HG03469 (cell line): ENCODE measurements at regions not wholly inside any gene's neighbourhood (a gene's known extent, or its start where the extent isn't known, plus 50 kb on each side); places are given as distances from the start of the nearest gene placed in this dataset.
"Not testable (repeated sequence)": the region's sequence is repeated elsewhere in the genome, so short reads cannot be mapped to it uniquely, and the experiment has no call there.

Experiments used
- ATAC-seq: cut with Tn5 transposase; IDR thresholded peaks from one replicate; pipeline ENCODE4 v1.9.1; 2021; ENCODE audit warnings: mild to moderate bottlenecking, moderate library complexity, moderate number of reproducible peaks; ENCODE audit not compliant: unreplicated experiment

GRCh38 chr4:20196476-20196875, 55.2 kb upstream of the SLIT2 start:
- ATAC-seq, result no peak

- no peak for ATAC-seq
Observed at GRCh38 chr4:20195071-20195885, 56.4 kb upstream of the SLIT2 start.

GRCh38 chr4:20194123-20195013, 57.3 kb upstream of the SLIT2 start:
- no peak for ATAC-seq

- ATAC-seq, result no peak
Observed at GRCh38 chr4:20193141-20193936, 58.4 kb upstream of the SLIT2 start.

- ATAC-seq, result no peak
Observed at GRCh38 chr4:20192736-20193135, 59.0 kb upstream of the SLIT2 start.

GRCh38 chr4:20185103-20185502, 66.6 kb upstream of the SLIT2 start:
- ATAC-seq, result no peak

- ATAC-seq, result not testable (repeated sequence)
Observed at GRCh38 chr4:20183131-20183530, 68.6 kb upstream of the SLIT2 start.

- no peak for ATAC-seq
Observed at GRCh38 chr4:20181926-20182325, 69.8 kb upstream of the SLIT2 start.

GRCh38 chr4:20180509-20180908, 71.2 kb upstream of the SLIT2 start:
- ATAC-seq, result no peak

- no peak for ATAC-seq
Observed at GRCh38 chr4:20178902-20179576, 72.7 kb upstream of the SLIT2 start.

GRCh38 chr4:20176881-20177280, 74.8 kb upstream of the SLIT2 start:
- ATAC-seq, result no peak

GRCh38 chr4:20172070-20172760, 79.5 kb upstream of the SLIT2 start:
- ATAC-seq, result no peak

- no peak for ATAC-seq
Observed at GRCh38 chr4:20166544-20166943, 85.2 kb upstream of the SLIT2 start.

- no peak for ATAC-seq
Observed at GRCh38 chr4:20159516-20159915, 92.2 kb upstream of the SLIT2 start.

GRCh38 chr4:20158195-20158594, 93.5 kb upstream of the SLIT2 start:
- ATAC-seq, result no peak

- ATAC-seq, result no peak
Observed at GRCh38 chr4:20151436-20151835, 100.3 kb upstream of the SLIT2 start.

GRCh38 chr4:20149143-20149542, 102.6 kb upstream of the SLIT2 start:
- not testable (repeated sequence) for ATAC-seq

- no peak for ATAC-seq
Observed at GRCh38 chr4:20137176-20137575, 114.5 kb upstream of the SLIT2 start.

GRCh38 chr4:20127626-20128025, 124.1 kb upstream of the SLIT2 start:
- ATAC-seq, result no peak

- ATAC-seq, result no peak
Observed at GRCh38 chr4:20126906-20127305, 124.8 kb upstream of the SLIT2 start.
